ENCODE measurements at regions not wholly inside any gene's neighbourhood (a gene's known extent, or its start where the extent isn't known, plus 50 kb on each side); places are given as distances from the start of the nearest gene placed in this dataset.

GRCh38 chr4:159776961-159777360, 674.1 kb downstream of the RAPGEF2 start:
- Histone ChIP-seq H3K27me3 (ENCODE audit: insufficient read depth, low read length) (no peaks in the 10 kb centered on the region), H4K20me1 (ENCODE audit: insufficient read depth, low read length) (no peaks in the 10 kb centered on the region), H3K27ac (ENCODE audit: low read depth, low read length) (no peak overlapping the region), H3K36me3 (ENCODE audit: insufficient read depth, low read length) (no peaks in the 10 kb centered on the region), H3K79me2 (ENCODE audit: insufficient read depth, low read length) (no peaks in the 10 kb centered on the region), H3K4me1 (ENCODE audit: insufficient read depth, low read length) (no peaks in the 10 kb centered on the region), H3K4me2 (ENCODE audit: insufficient read depth, low read length) (no peak overlapping the region), H3K9me3 (ENCODE audit: low read depth, low read length) (no peaks in the 10 kb centered on the region), H2AFZ (ENCODE audit: low read length) (no peak overlapping the region), H3K4me3 (ENCODE audit: insufficient read depth, low read length) (no peak overlapping the region)
- TF ChIP-seq CTCF (IDR thresholded peaks at IDR 0.05; ENCODE audit: extremely low read depth, low read depth, low read length) = no peak
- peak; percentile 38 for DNase-seq (ENCODE audit: insufficient read length, low spot score, missing footprints)

GRCh38 chr4:159777689-159778088, 674.8 kb downstream of the RAPGEF2 start:
- no peak overlapping the region for H3K27ac ChIP-seq (ENCODE audit: low read depth, low read length)
- H3K9me3 ChIP-seq (ENCODE audit: low read depth, low read length) = no peaks in the 10 kb centered on the region
- H3K4me3 ChIP-seq (ENCODE audit: insufficient read depth, low read length) = no peak overlapping the region
- no peak overlapping the region for H3K4me2 ChIP-seq (ENCODE audit: insufficient read depth, low read length)
- no peaks in the 10 kb centered on the region for H4K20me1 ChIP-seq (ENCODE audit: insufficient read depth, low read length)
- no peaks in the 10 kb centered on the region for H3K4me1 ChIP-seq (ENCODE audit: insufficient read depth, low read length)
- H3K27me3 ChIP-seq (ENCODE audit: insufficient read depth, low read length) = no peaks in the 10 kb centered on the region
- H3K79me2 ChIP-seq (ENCODE audit: insufficient read depth, low read length) = no peaks in the 10 kb centered on the region
- no peak for TF ChIP-seq CTCF (IDR thresholded peaks at IDR 0.05; ENCODE audit: extremely low read depth, low read depth, low read length)
- DNase-seq (ENCODE audit: insufficient read length, low spot score, missing footprints) = no peak
- H2AFZ ChIP-seq (ENCODE audit: low read length) = no peak overlapping the region
- H3K36me3 ChIP-seq (ENCODE audit: insufficient read depth, low read length) = no peaks in the 10 kb centered on the region

DNA sequence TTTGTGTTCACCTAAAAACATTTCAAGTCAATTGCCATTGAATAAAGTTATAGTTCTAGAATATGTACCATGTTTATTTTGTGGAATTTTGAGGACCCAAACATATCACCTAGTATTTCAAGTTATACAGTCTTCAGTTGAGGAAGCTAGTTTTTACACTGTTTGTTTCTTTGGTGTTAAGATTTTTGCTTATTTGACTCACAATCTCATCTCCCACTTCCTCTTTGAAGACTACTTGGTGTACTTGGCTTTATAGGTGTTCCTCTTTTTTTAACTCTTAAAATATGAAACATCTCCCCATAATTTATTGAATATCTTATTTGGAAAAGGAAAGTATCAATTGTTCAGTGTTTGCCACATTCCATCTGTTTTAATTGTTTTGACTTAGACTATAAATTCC, 675.4 kb downstream of the RAPGEF2 start:
- no peak for TF ChIP-seq CTCF (IDR thresholded peaks at IDR 0.05; ENCODE audit: extremely low read depth, low read depth, low read length)
- no peaks in the 10 kb centered on the region for H3K9me3 ChIP-seq (ENCODE audit: low read depth, low read length)
- no peak overlapping the region for H3K27ac ChIP-seq (ENCODE audit: low read depth, low read length)
- no peaks in the 10 kb centered on the region for H3K4me1 ChIP-seq (ENCODE audit: insufficient read depth, low read length)
- no peaks in the 10 kb centered on the region for H3K79me2 ChIP-seq (ENCODE audit: insufficient read depth, low read length)
- H3K27me3 ChIP-seq (ENCODE audit: insufficient read depth, low read length) = no peaks in the 10 kb centered on the region
- H3K4me2 ChIP-seq (ENCODE audit: insufficient read depth, low read length) = no peak overlapping the region
- H2AFZ ChIP-seq (ENCODE audit: low read length) = no peak overlapping the region
- no peaks in the 10 kb centered on the region for H3K36me3 ChIP-seq (ENCODE audit: insufficient read depth, low read length)
- no peak for DNase-seq (ENCODE audit: insufficient read length, low spot score, missing footprints)
- no peaks in the 10 kb centered on the region for H4K20me1 ChIP-seq (ENCODE audit: insufficient read depth, low read length)
- no peak overlapping the region for H3K4me3 ChIP-seq (ENCODE audit: insufficient read depth, low read length)

- H3K36me3 ChIP-seq (ENCODE audit: insufficient read depth, low read length) = no peaks in the 10 kb centered on the region
- no peaks in the 10 kb centered on the region for H3K27me3 ChIP-seq (ENCODE audit: insufficient read depth, low read length)
- no peak for TF ChIP-seq CTCF (IDR thresholded peaks at IDR 0.05; ENCODE audit: extremely low read depth, low read depth, low read length)
- DNase-seq (ENCODE audit: insufficient read length, low spot score, missing footprints) = no peak
- H3K4me2 ChIP-seq (ENCODE audit: insufficient read depth, low read length) = no peak overlapping the region
- H3K4me3 ChIP-seq (ENCODE audit: insufficient read depth, low read length) = no peak overlapping the region
- no peaks in the 10 kb centered on the region for H3K79me2 ChIP-seq (ENCODE audit: insufficient read depth, low read length)
- H4K20me1 ChIP-seq (ENCODE audit: insufficient read depth, low read length) = no peaks in the 10 kb centered on the region
- no peak overlapping the region for H2AFZ ChIP-seq (ENCODE audit: low read length)
- H3K9me3 ChIP-seq (ENCODE audit: low read depth, low read length) = no peaks in the 10 kb centered on the region
- no peak overlapping the region for H3K27ac ChIP-seq (ENCODE audit: low read depth, low read length)
- no peaks in the 10 kb centered on the region for H3K4me1 ChIP-seq (ENCODE audit: insufficient read depth, low read length)
Observed at GRCh38 chr4:159779716-159780115, 676.8 kb downstream of the RAPGEF2 start.
